Mesenchymal stem cell (in vitro differentiated cells and primary cell): ENCODE measurements at regions not wholly inside any gene's neighbourhood (a gene's known extent, or its start where the extent isn't known, plus 50 kb on each side); places are given as distances from the start of the nearest gene placed in this dataset.

Source experiments
- DNase-seq: peaks from one replicate; pipeline ENCODE4 v3.0.0-alpha.2; 2013
- H2AFZ ChIP-seq: one replicate; pipeline ENCODE4 v1.6.1; 2013; ENCODE audit warnings: low read depth, mild to moderate bottlenecking, control low read depth, inconsistent platforms, low read length, moderate library complexity
- H2AK5ac ChIP-seq: 2 replicates; pipeline ENCODE4 v1.6.1; 2013; ENCODE audit warnings: low read length, moderate library complexity, mild to moderate bottlenecking, inconsistent platforms; ENCODE audit not compliant: severe bottlenecking
- H2BK120ac ChIP-seq: one replicate; pipeline ENCODE4 v1.6.1; 2013; ENCODE audit warnings: low read depth, mild to moderate bottlenecking, inconsistent platforms, low read length, moderate library complexity
- H2BK12ac ChIP-seq, 2 experiments: one replicate each; pipeline ENCODE4 v1.6.1; 2013; ENCODE audit warnings: inconsistent platforms in 2 of 2, low read length in 2 of 2, mild to moderate bottlenecking in 2 of 2, moderate library complexity in 2 of 2, control low read depth in 1 of 2
- H2BK15ac ChIP-seq: one replicate; pipeline ENCODE4 v1.6.1; 2013; ENCODE audit warnings: mild to moderate bottlenecking, low read depth, inconsistent platforms; ENCODE audit not compliant: poor library complexity, severe bottlenecking
- H2BK5ac ChIP-seq: 2 replicates; pipeline ENCODE4 v1.6.1; 2013; ENCODE audit warnings: low read depth, mild to moderate bottlenecking, low read length, control low read depth, inconsistent platforms; ENCODE audit not compliant: poor library complexity, severe bottlenecking
- H3K14ac ChIP-seq, 2 experiments: one replicate each; pipeline ENCODE4 v1.6.1; 2013; ENCODE audit warnings: inconsistent platforms in 2 of 2, low read length in 2 of 2, control low read depth in 1 of 2, mild to moderate bottlenecking in 1 of 2, moderate library complexity in 1 of 2
- H3K18ac ChIP-seq, 2 experiments: one replicate each; pipeline ENCODE4 v1.6.1; 2013; ENCODE audit warnings: inconsistent platforms in 2 of 2, low read length in 2 of 2, control low read depth in 1 of 2, low read depth in 1 of 2, mild to moderate bottlenecking in 1 of 2
- H3K23ac ChIP-seq, 2 experiments: one replicate each; pipeline ENCODE4 v1.6.1; 2013; ENCODE audit warnings: inconsistent platforms in 2 of 2, low read length in 2 of 2, mild to moderate bottlenecking in 2 of 2, moderate library complexity in 2 of 2, control low read depth in 1 of 2
- H3K27ac ChIP-seq: 2 replicates; pipeline ENCODE4 v1.5.1; 2013; ENCODE audit warnings: mild to moderate bottlenecking, moderate library complexity, low read length, control low read depth, inconsistent platforms; ENCODE audit not compliant: poor library complexity, severe bottlenecking
- H3K27me3 ChIP-seq, 2 experiments: 2 replicates each; pipeline versions ENCODE4 v1.6.1 to v1.7.0; 2013; ENCODE audit warnings: low read length in 2 of 2, mild to moderate bottlenecking in 2 of 2, moderate library complexity in 2 of 2, control low read depth in 1 of 2, inconsistent platforms in 1 of 2; ENCODE audit not compliant: control insufficient read depth in 1 of 2, insufficient read depth in 1 of 2
- H3K36me3 ChIP-seq, 2 experiments: 2 replicates each; pipeline versions ENCODE4 v1.6.1 to v1.7.0; 2013; ENCODE audit warnings: low read length in 2 of 2, control low read depth in 1 of 2, inconsistent platforms in 1 of 2, low read depth in 1 of 2, mild to moderate bottlenecking in 1 of 2; ENCODE audit not compliant: insufficient read depth in 2 of 2, control insufficient read depth in 1 of 2
- H3K4ac ChIP-seq, 2 experiments: one replicate each; pipeline ENCODE4 v1.6.1; 2013; ENCODE audit warnings: inconsistent platforms in 2 of 2, low read length in 2 of 2, mild to moderate bottlenecking in 2 of 2, moderate library complexity in 2 of 2, control low read depth in 1 of 2, low read depth in 1 of 2
- H3K4me1 ChIP-seq: 2 replicates; pipeline ENCODE4 v1.6.1; 2013; ENCODE audit warnings: low read depth, low read length, control low read depth; ENCODE audit not compliant: control insufficient read depth, insufficient read depth
- H3K4me2 ChIP-seq: 2 replicates; pipeline ENCODE4 v1.6.1; 2013; ENCODE audit warnings: low read length, mild to moderate bottlenecking, inconsistent platforms; ENCODE audit not compliant: poor library complexity, severe bottlenecking
- H3K4me3 ChIP-seq, 2 experiments: 2 replicates each; pipeline versions ENCODE4 v1.5.1 to v1.7.0; 2013; ENCODE audit warnings: low read length in 2 of 2, mild to moderate bottlenecking in 2 of 2, control low read depth in 1 of 2, low read depth in 1 of 2; ENCODE audit not compliant: insufficient read depth in 1 of 2
- H3K79me1 ChIP-seq: replicated peaks from 2 replicates; pipeline ENCODE4 v1.6.1; 2013; ENCODE audit warnings: mild to moderate bottlenecking, control low read depth, low read length, inconsistent platforms; ENCODE audit not compliant: poor library complexity, severe bottlenecking
- H3K9ac ChIP-seq: 2 replicates; pipeline ENCODE4 v1.7.0; 2013; ENCODE audit warnings: mild to moderate bottlenecking, low read length, moderate library complexity
- H3K9me3 ChIP-seq: 2 replicates; pipeline ENCODE4 v1.7.0; 2013; ENCODE audit warnings: mild to moderate bottlenecking, low read length; ENCODE audit not compliant: control insufficient read depth
- H4K8ac ChIP-seq: one replicate; pipeline ENCODE4 v1.6.1; 2013; ENCODE audit warnings: inconsistent platforms, mild to moderate bottlenecking, low read length, moderate library complexity
- H4K91ac ChIP-seq: one replicate; pipeline ENCODE4 v1.6.1; 2013; ENCODE audit warnings: mild to moderate bottlenecking, low read length, inconsistent platforms
- WGBS: methylation state at CpG from one replicate; pipeline ENCODE4 v1.1.7; 2013; ENCODE audit warnings: mixed read lengths; 5-methylcytosine and 5-hydroxymethylcytosine counted together

DNA sequence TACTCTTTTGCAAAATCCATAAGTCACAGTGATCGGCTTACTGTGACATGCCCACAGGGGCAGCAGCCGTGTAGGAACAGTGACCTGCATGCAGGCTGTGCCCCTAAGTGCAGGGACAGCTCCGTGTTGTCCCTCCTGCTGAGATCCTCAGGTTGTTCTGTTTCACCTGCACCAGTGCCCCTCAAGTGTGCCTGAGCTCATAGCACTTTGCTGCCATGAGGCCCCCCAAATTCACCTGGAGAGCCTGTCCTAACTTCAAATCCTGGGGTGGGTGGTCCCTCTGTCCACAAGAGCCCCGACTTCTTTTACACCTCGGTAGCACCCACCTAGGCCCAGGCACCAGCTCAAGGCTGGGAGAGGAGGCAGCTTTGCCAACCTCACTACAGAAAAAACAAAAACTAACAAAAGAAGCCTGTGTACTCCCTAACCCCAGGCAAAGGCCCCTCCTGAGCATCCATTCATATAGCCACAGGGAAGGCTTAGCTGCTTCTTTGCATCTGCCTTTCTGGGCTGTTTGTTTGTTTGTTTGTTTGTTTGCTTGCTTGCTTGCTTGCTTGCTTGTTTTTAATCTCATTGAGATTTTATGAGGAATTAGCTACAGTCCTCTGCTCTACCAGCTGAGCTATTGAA lies 214.5 kb downstream of the AUH start:
- peaks cover 9% of the 10 kb centered on the region for H3K4me1 ChIP-seq
- H3K27ac ChIP-seq: no peak overlapping the region
- H3K23ac ChIP-seq: no peak overlapping the region
- DNase-seq: no peak
- H2AK5ac ChIP-seq: no peak overlapping the region
- H3K4ac ChIP-seq: no peak overlapping the region
- no peaks in the 10 kb centered on the region for H3K36me3 ChIP-seq
- no peak overlapping the region for H3K9ac ChIP-seq
- H3K27me3 ChIP-seq: no peaks in the 10 kb centered on the region
- H3K4me2 ChIP-seq: no peak overlapping the region
- H3K4me3 ChIP-seq: no peak overlapping the region
- H2BK120ac ChIP-seq: no peak overlapping the region
- peaks cover 11% of the 10 kb centered on the region for H3K9me3 ChIP-seq
- no peak overlapping the region for H2BK5ac ChIP-seq
- H4K8ac ChIP-seq: peak overlapping the region; percentile 59
- WGBS: 97% methylated on average over 5 of the region's 5 CpGs
- H4K91ac ChIP-seq: no peak overlapping the region
- H3K79me1 ChIP-seq: no peaks in the 10 kb centered on the region
- H2BK12ac ChIP-seq: no peak overlapping the region
- H2BK15ac ChIP-seq: no peak overlapping the region
- no peak overlapping the region for H2AFZ ChIP-seq
- no peak overlapping the region for H3K18ac ChIP-seq
- no peak overlapping the region for H3K14ac ChIP-seq

- H3K4me3 ChIP-seq: no peak overlapping the region
- H4K91ac ChIP-seq: no peak overlapping the region
- no peaks in the 10 kb centered on the region for H3K27me3 ChIP-seq
- no peak overlapping the region for H3K4me2 ChIP-seq
- no peak overlapping the region for H2BK5ac ChIP-seq
- no peak for DNase-seq
- no peak overlapping the region for H2BK12ac ChIP-seq
- no peaks in the 10 kb centered on the region for H3K79me1 ChIP-seq
- no peak overlapping the region for H3K9ac ChIP-seq
- H3K27ac ChIP-seq: no peak overlapping the region
- no peaks in the 10 kb centered on the region for H3K36me3 ChIP-seq
- 100% methylated on average over 3 of the region's 4 CpGs for WGBS
- no peak overlapping the region for H3K14ac ChIP-seq
- H2AFZ ChIP-seq: no peak overlapping the region
- no peak overlapping the region for H2BK120ac ChIP-seq
- no peak overlapping the region for H2BK15ac ChIP-seq
- no peak overlapping the region for H2AK5ac ChIP-seq
- no peak overlapping the region for H3K18ac ChIP-seq
- no peak overlapping the region for H3K23ac ChIP-seq
- no peak overlapping the region for H4K8ac ChIP-seq
- H3K4ac ChIP-seq: no peak overlapping the region
- peaks cover 9% of the 10 kb centered on the region for H3K4me1 ChIP-seq
- H3K9me3 ChIP-seq: peaks cover 11% of the 10 kb centered on the region
Observed at GRCh38 chr9:91148306-91148705, 213.4 kb downstream of the AUH start.

- Histone ChIP-seq H3K79me1 (no peaks in the 10 kb centered on the region), H4K8ac (no peak overlapping the region), H2BK15ac (no peak overlapping the region), H3K36me3 (no peaks in the 10 kb centered on the region), H3K27me3 (no peaks in the 10 kb centered on the region), H3K18ac (no peak overlapping the region), H3K9me3 (peaks cover 11% of the 10 kb centered on the region), H2BK120ac (no peak overlapping the region), H3K14ac (no peak overlapping the region), H2AFZ (no peak overlapping the region), H3K4ac (no peak overlapping the region), H2AK5ac (no peak overlapping the region), H3K27ac (no peak overlapping the region), H2BK12ac (no peak overlapping the region), H3K4me1 (peaks cover 9% of the 10 kb centered on the region), H3K9ac (no peak overlapping the region), H3K4me3 (no peak overlapping the region), H3K4me2 (no peak overlapping the region), H4K91ac (no peak overlapping the region), H2BK5ac (no peak overlapping the region), H3K23ac (no peak overlapping the region)
- WGBS: 87% methylated on average over 3 of the region's 3 CpGs
- DNase-seq: no peak
Observed at GRCh38 chr9:91150273-91150997, 211.3 kb downstream of the AUH start.

GRCh38 chr9:91150998-91151717 lies 210.6 kb downstream of the AUH start:
- no peaks in the 10 kb centered on the region for H3K27me3 ChIP-seq
- no peak overlapping the region for H4K8ac ChIP-seq
- H2AFZ ChIP-seq: no peak overlapping the region
- DNase-seq: peak; percentile 59
- no peaks in the 10 kb centered on the region for H3K79me1 ChIP-seq
- no peak overlapping the region for H2BK12ac ChIP-seq
- H4K91ac ChIP-seq: no peak overlapping the region
- H3K4me1 ChIP-seq: peaks cover 9% of the 10 kb centered on the region
- no peak overlapping the region for H2BK5ac ChIP-seq
- H3K36me3 ChIP-seq: no peaks in the 10 kb centered on the region
- H3K23ac ChIP-seq: no peak overlapping the region
- WGBS: 81% methylated on average over 3 of the region's 5 CpGs
- peak overlapping the region; percentile 60 for H3K9ac ChIP-seq
- H2BK15ac ChIP-seq: no peak overlapping the region
- no peak overlapping the region for H3K27ac ChIP-seq
- H3K9me3 ChIP-seq: peaks cover 7% of the 10 kb centered on the region
- H3K14ac ChIP-seq: no peak overlapping the region
- H3K4me2 ChIP-seq: no peak overlapping the region
- H3K18ac ChIP-seq: no peak overlapping the region
- H3K4me3 ChIP-seq: no peak overlapping the region
- H3K4ac ChIP-seq: no peak overlapping the region
- no peak overlapping the region for H2AK5ac ChIP-seq
- no peak overlapping the region for H2BK120ac ChIP-seq
